Liver (tissue), 8 donors: ENCODE measurements at regions not wholly inside any gene's neighbourhood (a gene's known extent, or its start where the extent isn't known, plus 50 kb on each side); places are given as distances from the start of the nearest gene placed in this dataset.

Experiments used
- DNase-seq: peaks from one replicate; pipeline ENCODE4 v3.0.0-alpha.2; 2017; ENCODE audit warnings: low spot score
- H3K27ac ChIP-seq, 2 donors: one replicate each; pipeline ENCODE4 v1.7.0; 2013; ENCODE audit warnings: inconsistent platforms in 2 of 2, low read length in 2 of 2, control low read depth in 1 of 2, low read depth in 1 of 2, mild to moderate bottlenecking in 1 of 2
- H3K27me3 ChIP-seq, 4 donors: one replicate each; pipeline versions ENCODE4 v1.6.1 to v1.7.0; 2013; ENCODE audit warnings: low read length in 3 of 4, inconsistent platforms in 1 of 4, mild to moderate bottlenecking in 1 of 4, moderate library complexity in 1 of 4; ENCODE audit not compliant: control insufficient read depth in 4 of 4, insufficient read depth in 4 of 4
- H3K36me3 ChIP-seq, 4 donors: one replicate each; pipeline versions ENCODE4 v1.6.1 to v1.7.0; 2013; ENCODE audit warnings: low read length in 3 of 4, mild to moderate bottlenecking in 3 of 4, low read depth in 1 of 4, moderate library complexity in 1 of 4; ENCODE audit not compliant: control insufficient read depth in 4 of 4, insufficient read depth in 3 of 4
- H3K4me1 ChIP-seq, 4 donors: one replicate each; pipeline versions ENCODE4 v1.6.1 to v1.7.0; 2013; ENCODE audit warnings: low read length in 3 of 4, mild to moderate bottlenecking in 3 of 4, moderate library complexity in 1 of 4; ENCODE audit not compliant: control insufficient read depth in 4 of 4, insufficient read depth in 4 of 4
- H3K4me3 ChIP-seq, 3 donors: one replicate each; pipeline versions ENCODE4 v1.6.1 to v1.7.0; 2013; ENCODE audit warnings: low read length in 3 of 3, control low read depth in 1 of 3, low read depth in 1 of 3, mild to moderate bottlenecking in 1 of 3
- H3K9ac ChIP-seq, 2 donors: one replicate each; pipeline ENCODE4 v1.7.0; 2013; ENCODE audit warnings: low read length in 2 of 2, mild to moderate bottlenecking in 2 of 2, moderate library complexity in 2 of 2, control low read depth in 1 of 2, low read depth in 1 of 2
- H3K9me3 ChIP-seq, 4 donors: one replicate each; pipeline versions ENCODE4 v1.6.1 to v1.7.0; 2013; ENCODE audit warnings: low read length in 3 of 4; ENCODE audit not compliant: control insufficient read depth in 4 of 4
- CTCF ChIP-seq: fragments of 150-350 bp; IDR thresholded peaks from 2 replicates; pipeline ENCODE4 v1.5.1; 2017; ENCODE audit warnings: improper control_type of control experiment, low read depth, low read length; ENCODE audit not compliant: missing input control
- EGR1 ChIP-seq, 2 donors: IDR thresholded peaks; 2 replicates each; pipeline ENCODE4 v1.6.1; 2016 to 2018; ENCODE audit warnings: antibody characterized with exemption in 2 of 2, low read depth in 2 of 2
- FOXA1 ChIP-seq: IDR thresholded peaks from 2 replicates; pipeline ENCODE4 v1.6.1; 2016; ENCODE audit warnings: antibody characterized with exemption
- FOXA2 ChIP-seq: IDR thresholded peaks from 2 replicates; pipeline ENCODE4 v1.6.1; 2016; ENCODE audit warnings: antibody characterized with exemption
- GABPA ChIP-seq, 2 donors: IDR thresholded peaks in 1 of 2; conservative IDR thresholded peaks in 1 of 2; 2 replicates each; pipeline ENCODE4 v1.6.1; 2016; ENCODE audit warnings: antibody characterized with exemption in 2 of 2, mild to moderate bottlenecking in 1 of 2, moderate library complexity in 1 of 2
- HNF4A ChIP-seq, 2 donors: conservative IDR thresholded peaks; 2 replicates each; pipeline ENCODE4 v1.6.1; 2016; ENCODE audit warnings: antibody characterized with exemption in 2 of 2, mild to moderate bottlenecking in 2 of 2
- HNF4G ChIP-seq: IDR thresholded peaks from 2 replicates; pipeline ENCODE4 v1.6.1; 2016; ENCODE audit warnings: antibody characterized with exemption
- MAX ChIP-seq: IDR thresholded peaks from 2 replicates; pipeline ENCODE4 v1.6.1; 2016; ENCODE audit warnings: antibody characterized with exemption
- NR2F2 ChIP-seq: IDR thresholded peaks from 2 replicates; pipeline ENCODE4 v1.6.1; 2016; ENCODE audit warnings: antibody characterized with exemption
- RAD21 ChIP-seq, 2 donors: IDR thresholded peaks; 2 replicates each; pipeline ENCODE4 v1.6.1; 2016; ENCODE audit warnings: antibody characterized with exemption in 2 of 2, mild to moderate bottlenecking in 2 of 2
- REST ChIP-seq: IDR thresholded peaks from 2 replicates; pipeline ENCODE4 v1.6.1; 2016; ENCODE audit warnings: antibody characterized with exemption, mild to moderate bottlenecking
- RXRA ChIP-seq, 2 donors: IDR thresholded peaks; 2 replicates each; pipeline ENCODE4 v1.6.1; 2017 to 2018; ENCODE audit warnings: antibody characterized with exemption in 2 of 2, mild to moderate bottlenecking in 1 of 2
- SP1 ChIP-seq: IDR thresholded peaks from 2 replicates; pipeline ENCODE4 v1.6.1; 2018; ENCODE audit warnings: antibody characterized with exemption, mild to moderate bottlenecking
- YY1 ChIP-seq: IDR thresholded peaks from 2 replicates; pipeline ENCODE4 v1.6.1; 2016; ENCODE audit warnings: antibody characterized with exemption, mild to moderate bottlenecking
- ZBTB33 ChIP-seq: IDR thresholded peaks from 2 replicates; pipeline ENCODE4 v1.6.1; 2016; ENCODE audit warnings: antibody characterized with exemption
- WGBS: extraction: QIAGEN DNeasy Blood & Tissue Kit; methylation state at CpG from one replicate; pipeline ENCODE4 v1.1.7; 2013; 5-methylcytosine and 5-hydroxymethylcytosine counted together
- TF ChIP-seq, protein P1 (sequence below): IDR thresholded peaks from 2 replicates; pipeline ENCODE4 v1.6.1; 2016; ENCODE audit warnings: antibody characterized with exemption
- donor health status: healthy.
- donor health status: healthy.
- donor health status: healthy.
- donor health status: healthy.
- donor health status: healthy.

- no peaks in the 10 kb centered on the region for H3K36me3 ChIP-seq
- no peaks in the 10 kb centered on the region for H3K27me3 ChIP-seq
- no peaks in the 10 kb centered on the region for H3K9me3 ChIP-seq
- TF ChIP-seq, protein P1, sequence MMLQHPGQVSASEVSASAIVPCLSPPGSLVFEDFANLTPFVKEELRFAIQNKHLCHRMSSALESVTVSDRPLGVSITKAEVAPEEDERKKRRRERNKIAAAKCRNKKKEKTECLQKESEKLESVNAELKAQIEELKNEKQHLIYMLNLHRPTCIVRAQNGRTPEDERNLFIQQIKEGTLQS, result no peak
- TF ChIP-seq RAD21 (IDR thresholded peaks at IDR 0.05) (no peak), CTCF (no peak), YY1 (no peak), FOXA1 (no peak), FOXA2 (no peak)
- 52% methylated on average over 4 of the region's 4 CpGs for WGBS
- no peak for DNase-seq
- no peak overlapping the region for H3K27ac ChIP-seq
- H3K4me1 ChIP-seq, result no peaks in the 10 kb centered on the region
- no peak overlapping the region for H3K4me3 ChIP-seq
- H3K9ac ChIP-seq, result no peak overlapping the region
Observed at GRCh38 chr2:180742801-180743200, 237.6 kb upstream of the UBE2E3 start.

DNA sequence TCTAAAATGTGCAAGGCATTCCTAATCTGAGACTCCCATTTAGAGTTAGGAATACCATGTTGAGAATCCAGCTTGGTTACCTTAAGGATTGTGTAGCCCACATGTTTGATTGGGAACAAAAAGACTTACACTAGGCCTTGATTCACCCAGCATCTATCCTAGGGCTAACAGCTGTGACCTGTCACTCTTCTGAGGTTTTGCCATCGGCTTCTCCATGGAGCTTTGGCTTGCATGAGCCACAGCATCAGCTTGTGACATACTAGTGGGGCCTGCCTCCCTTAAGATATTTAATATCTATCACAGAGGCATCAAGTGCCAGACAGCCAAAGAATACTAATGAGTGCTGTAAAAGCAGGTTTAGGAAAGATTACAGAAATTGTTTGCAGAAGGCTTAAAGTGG lies 241.3 kb upstream of the UBE2E3 start:
- Histone ChIP-seq H3K4me1 (no peaks in the 10 kb centered on the region), H3K27me3 (no peaks in the 10 kb centered on the region), H3K9me3 (no peaks in the 10 kb centered on the region), H3K4me3 (no peak overlapping the region), H3K27ac (no peak overlapping the region), H3K9ac (no peak overlapping the region), H3K36me3 (no peaks in the 10 kb centered on the region)
- DNase-seq, result no peak
- 88% methylated on average over 1 of the region's 1 CpG for WGBS
- TF ChIP-seq HNF4A (conservative IDR thresholded peaks at IDR 0.05) (no peak), NR2F2 (no peak), HNF4G (no peak), ZBTB33 (no peak), FOXA2 (no peak), SP1 (no peak), GABPA (IDR thresholded peaks at IDR 0.05 in 1 of 2, conservative IDR thresholded peaks at IDR 0.05 in 1 of 2) (no peak), CTCF (no peak), REST (no peak), RAD21 (IDR thresholded peaks at IDR 0.05) (no peak), EGR1 (IDR thresholded peaks at IDR 0.05; ENCODE audit: low read depth in 2 of 2) (no peak), RXRA (IDR thresholded peaks at IDR 0.05) (no peak), YY1 (no peak), MAX (no peak), FOXA1 (no peak)
- TF ChIP-seq, protein P1, result no peak
